GM23248 (cell line): ENCODE measurements at regions not wholly inside any gene's neighbourhood (a gene's known extent, or its start where the extent isn't known, plus 50 kb on each side); places are given as distances from the start of the nearest gene placed in this dataset.

ENCODE experiments used
- DNase-seq: peaks from one replicate; pipeline ENCODE4 v3.0.0-alpha.2; 2015
- H2AFZ ChIP-seq: fragments of 200-600 bp; sonication (generic); 2 replicates; pipeline ENCODE4 v1.6.1; 2016; ENCODE audit warnings: antibody characterized with exemption
- H3F3A ChIP-seq: fragments of 200-600 bp; sonication (generic); 2 replicates; pipeline ENCODE4 v1.6.1; 2016; ENCODE audit warnings: mild to moderate bottlenecking, antibody characterized with exemption, mixed run types; ENCODE audit not compliant: insufficient read depth
- H3K27ac ChIP-seq: fragments of 200-600 bp; sonication (generic); 2 replicates; pipeline ENCODE4 v1.5.1; 2016; ENCODE audit warnings: mild to moderate bottlenecking
- H3K27me3 ChIP-seq: fragments of 200-600 bp; sonication (generic); replicated peaks from 2 replicates; pipeline ENCODE4 v1.6.1; 2016; ENCODE audit warnings: mild to moderate bottlenecking; ENCODE audit not compliant: insufficient read depth
- H3K36me3 ChIP-seq: fragments of 200-600 bp; sonication (generic); 2 replicates; pipeline ENCODE4 v1.6.1; 2016; ENCODE audit warnings: low read depth, mild to moderate bottlenecking
- H3K4me1 ChIP-seq: fragments of 200-600 bp; sonication (generic); 2 replicates; pipeline ENCODE4 v1.6.1; 2016; ENCODE audit warnings: mild to moderate bottlenecking; ENCODE audit not compliant: insufficient read depth
- H3K4me2 ChIP-seq: fragments of 200-600 bp; sonication (generic); one replicate; pipeline ENCODE4 v1.6.1; 2016; ENCODE audit warnings: mild to moderate bottlenecking; ENCODE audit not compliant: unreplicated experiment
- H3K4me3 ChIP-seq: fragments of 200-600 bp; sonication (generic); 2 replicates; pipeline ENCODE4 v1.5.1; 2016; ENCODE audit warnings: mild to moderate bottlenecking
- H3K79me2 ChIP-seq: fragments of 200-600 bp; sonication (generic); 2 replicates; pipeline ENCODE4 v1.6.1; 2016; ENCODE audit warnings: mild to moderate bottlenecking; ENCODE audit not compliant: insufficient read depth
- H3K9ac ChIP-seq: fragments of 200-600 bp; sonication (generic); 2 replicates; pipeline ENCODE4 v1.6.1; 2016; ENCODE audit warnings: mild to moderate bottlenecking
- H3K9me2 ChIP-seq: fragments of 200-600 bp; sonication (generic); 2 replicates; pipeline ENCODE4 v1.6.1; 2016; ENCODE audit warnings: mixed run types, mild to moderate bottlenecking, moderate library complexity; ENCODE audit not compliant: insufficient read depth
- H3K9me3 ChIP-seq: fragments of 200-600 bp; sonication (generic); one replicate; pipeline ENCODE4 v1.6.1; 2017; ENCODE audit warnings: low read depth
- H4K20me1 ChIP-seq: fragments of 200-600 bp; sonication (generic); 2 replicates; pipeline ENCODE4 v1.6.0; 2016; ENCODE audit not compliant: insufficient read depth
- EZH2 ChIP-seq: fragments of 200-600 bp; sonication (generic); IDR thresholded peaks from 2 replicates; pipeline ENCODE4 v1.6.1; 2018; ENCODE audit warnings: antibody characterized with exemption, mild to moderate bottlenecking; ENCODE audit not compliant: insufficient read depth, poor library complexity, severe bottlenecking
- EZH2phosphoT487 ChIP-seq: fragments of 200-600 bp; sonication (generic); IDR thresholded peaks from 2 replicates; pipeline ENCODE4 v1.6.1; 2018; ENCODE audit warnings: antibody characterized with exemption, moderate library complexity, mild to moderate bottlenecking, low read depth; ENCODE audit not compliant: insufficient read depth
- WGBS, 2 experiments: methylation state at CpG; one replicate each; pipeline ENCODE4 v1.1.6; 2015 to 2017; ENCODE audit warnings: low lambda C conversion rate in 2 of 2, low coverage in 1 of 2; ENCODE audit errors: missing lambda C conversion rate in 2 of 2; 5-methylcytosine and 5-hydroxymethylcytosine counted together
- in situ Hi-C: fragments of 300-500 bp; cut with MboI; formaldehyde crosslinking; loops from 2 replicates; pipeline ENCODE4 v1.15.0; 2020

DNA sequence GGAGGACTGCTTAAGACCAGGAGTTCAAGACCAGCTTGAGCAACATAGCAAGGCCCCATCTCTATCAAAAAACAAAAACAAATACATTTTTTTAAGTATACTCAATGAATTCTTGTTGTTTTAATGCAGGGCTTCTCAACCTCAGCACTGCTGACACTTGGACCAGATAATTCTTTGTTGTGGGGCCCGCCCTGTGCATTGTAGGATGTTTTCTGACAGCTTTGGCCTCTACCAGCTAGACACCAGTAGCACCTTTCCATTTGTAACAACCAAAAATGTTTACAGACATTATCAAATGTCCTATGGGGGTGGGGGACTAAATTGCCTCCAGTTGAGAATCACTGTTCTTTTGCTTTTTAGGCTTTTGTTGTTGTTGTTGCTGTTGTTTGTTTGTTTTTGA lies 128.1 kb upstream of the MDM1 start:
- no peaks in the 10 kb centered on the region for H3K9me2 ChIP-seq
- no peaks in the 10 kb centered on the region for H3K36me3 ChIP-seq
- no peak overlapping the region for H3K9ac ChIP-seq
- no peak for DNase-seq
- no peaks in the 10 kb centered on the region for H3K9me3 ChIP-seq
- TF ChIP-seq EZH2 = no peak
- no peak for TF ChIP-seq EZH2phosphoT487
- in situ Hi-C loops = no loop called here
- no peak overlapping the region for H3K4me3 ChIP-seq
- no peaks in the 10 kb centered on the region for H3K27me3 ChIP-seq
- no peaks in the 10 kb centered on the region for H3K4me1 ChIP-seq
- no peak overlapping the region for H2AFZ ChIP-seq
- no peak overlapping the region for H3K4me2 ChIP-seq
- no peaks in the 10 kb centered on the region for H4K20me1 ChIP-seq
- H3K79me2 ChIP-seq = no peaks in the 10 kb centered on the region
- no peaks in the 10 kb centered on the region for H3F3A ChIP-seq
- H3K27ac ChIP-seq = no peak overlapping the region
- WGBS, 2 experiments = 83 to 87% methylated on average over 1 of the region's 1 CpG

DNA sequence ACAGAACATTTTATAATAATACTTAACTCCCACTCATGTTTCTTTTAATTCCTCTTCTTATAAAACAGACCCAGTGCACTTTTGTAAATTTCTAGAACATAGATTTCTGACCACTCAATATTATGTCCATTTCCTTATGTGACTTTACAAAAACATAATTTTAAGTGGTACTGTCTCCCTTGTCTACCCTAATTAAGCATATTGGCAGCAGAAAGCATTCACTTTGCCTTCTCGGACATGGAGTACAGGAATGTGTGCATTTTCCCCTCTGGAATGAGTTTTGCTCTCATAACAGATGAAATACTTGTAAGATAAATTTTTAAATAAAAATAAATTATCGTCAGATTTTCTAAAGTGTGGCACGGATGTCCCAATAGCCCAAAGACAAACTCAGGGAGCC lies 129.5 kb upstream of the MDM1 start:
- no peak overlapping the region for H3K4me2 ChIP-seq
- H3K9me2 ChIP-seq = no peaks in the 10 kb centered on the region
- no peak for TF ChIP-seq EZH2phosphoT487
- TF ChIP-seq EZH2 = no peak
- H4K20me1 ChIP-seq = no peaks in the 10 kb centered on the region
- no peaks in the 10 kb centered on the region for H3F3A ChIP-seq
- no peaks in the 10 kb centered on the region for H3K79me2 ChIP-seq
- in situ Hi-C loops = no loop called here
- no peaks in the 10 kb centered on the region for H3K27me3 ChIP-seq
- no peaks in the 10 kb centered on the region for H3K4me1 ChIP-seq
- 84 to 92% methylated on average over 3 of the region's 3 CpGs for WGBS, 2 experiments
- no peaks in the 10 kb centered on the region for H3K36me3 ChIP-seq
- H3K4me3 ChIP-seq = no peak overlapping the region
- DNase-seq = no peak
- no peak overlapping the region for H3K9ac ChIP-seq
- no peaks in the 10 kb centered on the region for H3K9me3 ChIP-seq
- H2AFZ ChIP-seq = no peak overlapping the region
- H3K27ac ChIP-seq = no peak overlapping the region

DNA sequence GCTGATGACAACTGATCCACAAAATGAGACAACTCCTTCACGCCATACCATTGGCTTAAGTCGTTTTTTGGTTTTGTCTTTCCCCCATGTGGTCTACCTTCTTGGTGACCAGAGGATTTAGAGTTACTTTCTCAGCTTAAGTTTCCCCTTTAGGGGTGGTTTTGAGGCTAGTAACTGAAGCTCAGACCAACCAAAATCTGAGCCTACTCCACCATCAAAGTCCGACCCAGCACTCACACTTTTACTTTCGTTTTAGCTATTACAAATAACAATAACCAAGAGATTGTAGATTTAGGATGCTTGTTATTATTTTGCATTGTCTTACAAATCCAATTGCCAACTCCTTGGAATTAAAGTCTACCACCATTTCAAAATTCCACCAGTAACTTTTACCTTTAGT lies 130.6 kb upstream of the MDM1 start:
- H3K4me2 ChIP-seq = no peak overlapping the region
- no peaks in the 10 kb centered on the region for H3K79me2 ChIP-seq
- H3K9me3 ChIP-seq = no peaks in the 10 kb centered on the region
- H3F3A ChIP-seq = no peaks in the 10 kb centered on the region
- H3K27me3 ChIP-seq = no peaks in the 10 kb centered on the region
- no peak for DNase-seq
- H3K27ac ChIP-seq = no peak overlapping the region
- WGBS, 2 experiments = 84 to 85% methylated on average over 4 of the region's 4 CpGs
- H4K20me1 ChIP-seq = no peaks in the 10 kb centered on the region
- no peak for TF ChIP-seq EZH2phosphoT487
- no peak for TF ChIP-seq EZH2
- in situ Hi-C loops = no loop called here
- no peaks in the 10 kb centered on the region for H3K9me2 ChIP-seq
- no peak overlapping the region for H2AFZ ChIP-seq
- H3K36me3 ChIP-seq = no peaks in the 10 kb centered on the region
- no peak overlapping the region for H3K4me3 ChIP-seq
- H3K9ac ChIP-seq = no peak overlapping the region
- H3K4me1 ChIP-seq = no peaks in the 10 kb centered on the region

DNA sequence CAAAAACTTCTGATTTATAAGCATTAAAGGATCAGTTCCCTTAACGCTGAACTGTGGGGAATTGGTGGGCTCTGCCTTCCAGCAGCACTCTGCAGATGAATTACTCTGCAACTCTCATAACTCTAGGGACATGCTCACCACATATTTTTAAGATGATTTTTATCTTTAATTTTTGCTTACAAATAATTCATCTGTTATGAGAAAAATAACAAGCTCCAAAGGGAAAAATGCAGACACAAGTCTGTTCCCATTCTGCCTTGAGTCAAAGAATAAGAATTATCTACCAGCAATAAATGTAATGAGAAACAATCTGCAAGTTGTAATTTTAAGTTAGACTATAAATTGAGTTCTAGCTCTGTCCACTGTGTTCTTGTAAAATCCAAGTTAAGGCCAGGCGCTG lies 133.1 kb upstream of the MDM1 start:
- no peak overlapping the region for H3K4me3 ChIP-seq
- H2AFZ ChIP-seq = no peak overlapping the region
- no peak overlapping the region for H3K4me2 ChIP-seq
- H3K9me2 ChIP-seq = no peaks in the 10 kb centered on the region
- TF ChIP-seq EZH2phosphoT487 (no peak), EZH2 (no peak)
- no peaks in the 10 kb centered on the region for H3K9me3 ChIP-seq
- no peak overlapping the region for H3K27ac ChIP-seq
- no peaks in the 10 kb centered on the region for H3K79me2 ChIP-seq
- no peaks in the 10 kb centered on the region for H3F3A ChIP-seq
- DNase-seq = no peak
- no peaks in the 10 kb centered on the region for H3K27me3 ChIP-seq
- H3K9ac ChIP-seq = no peak overlapping the region
- in situ Hi-C loops = no loop called here
- H4K20me1 ChIP-seq = no peaks in the 10 kb centered on the region
- no peaks in the 10 kb centered on the region for H3K36me3 ChIP-seq
- WGBS, 2 experiments = 43 to 50% methylated on average over 2 of the region's 2 CpGs
- H3K4me1 ChIP-seq = no peaks in the 10 kb centered on the region

DNA sequence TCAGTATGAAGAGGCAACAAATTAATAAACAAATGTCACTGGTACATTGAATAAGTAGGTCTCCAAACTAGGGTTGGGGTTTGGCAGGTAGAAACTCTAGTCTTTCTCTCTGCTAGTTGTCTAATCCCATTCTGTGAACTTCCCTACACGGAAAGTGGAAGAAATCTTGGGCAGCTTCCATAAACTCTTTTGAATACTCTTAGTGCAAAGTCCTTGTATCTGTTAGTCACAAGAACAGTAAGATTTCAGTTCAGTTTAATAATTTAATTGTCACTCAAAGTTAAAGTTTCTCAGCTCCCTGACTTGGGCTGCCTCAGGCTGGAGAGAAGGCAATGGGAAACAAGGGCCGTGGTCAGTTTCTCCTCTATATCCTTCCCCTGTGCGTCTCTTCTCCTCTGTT lies 135.4 kb upstream of the MDM1 start:
- H3K9me2 ChIP-seq = no peaks in the 10 kb centered on the region
- H3K4me1 ChIP-seq = no peaks in the 10 kb centered on the region
- no peaks in the 10 kb centered on the region for H4K20me1 ChIP-seq
- H3K79me2 ChIP-seq = no peaks in the 10 kb centered on the region
- H3K9me3 ChIP-seq = no peaks in the 10 kb centered on the region
- no peak for DNase-seq
- TF ChIP-seq EZH2 = no peak
- no peak for TF ChIP-seq EZH2phosphoT487
- H3K9ac ChIP-seq = no peak overlapping the region
- no peak overlapping the region for H3K4me3 ChIP-seq
- H3K4me2 ChIP-seq = no peak overlapping the region
- H2AFZ ChIP-seq = no peak overlapping the region
- 76% methylated on average over 3 of the region's 3 CpGs for WGBS, 2 experiments
- in situ Hi-C loops = no loop called here
- H3F3A ChIP-seq = no peaks in the 10 kb centered on the region
- H3K36me3 ChIP-seq = no peaks in the 10 kb centered on the region
- H3K27me3 ChIP-seq = no peaks in the 10 kb centered on the region
- H3K27ac ChIP-seq = no peak overlapping the region
